ENCODE measurements at regions not wholly inside any gene's neighbourhood (a gene's known extent, or its start where the extent isn't known, plus 50 kb on each side); places are given as distances from the start of the nearest gene placed in this dataset.

DNA sequence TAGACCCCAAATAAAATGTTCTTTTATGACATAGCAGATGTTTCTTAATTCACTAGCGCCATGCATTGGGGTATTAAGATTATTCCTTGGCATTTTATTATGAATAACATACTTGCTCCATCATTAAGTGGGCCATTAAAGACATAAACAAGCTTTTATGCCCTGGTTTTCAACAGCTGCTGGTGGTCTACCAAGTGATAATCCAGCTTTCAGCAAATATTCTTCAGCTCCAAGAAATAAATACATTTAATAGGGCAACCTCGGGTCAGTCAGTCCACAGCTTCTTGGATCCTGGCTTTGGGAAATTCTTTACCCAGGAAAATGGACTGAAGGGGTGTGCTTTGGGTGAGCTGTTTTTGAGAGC lies 217.3 kb upstream of the IRX3 start:
- no peak for DNase-seq (ENCODE audit: extremely low spot score)
- Histone ChIP-seq H3K9me3 (no peaks in the 10 kb centered on the region), H3K27ac (replicated peaks in 1 of 4) (no peak overlapping the region), H3K36me3 (no peaks in the 10 kb centered on the region), H3K4me1 (peaks cover 5 to 27% (median 6%) of the 10 kb centered on the region in 4 donors), H3K4me3 (no peak overlapping the region), H3K27me3 (peaks cover 0 to 27% (median 0%) of the 10 kb centered on the region in 4 donors)
- 76% methylated on average over 2 of the region's 2 CpGs for WGBS
- TF ChIP-seq, protein P1, sequence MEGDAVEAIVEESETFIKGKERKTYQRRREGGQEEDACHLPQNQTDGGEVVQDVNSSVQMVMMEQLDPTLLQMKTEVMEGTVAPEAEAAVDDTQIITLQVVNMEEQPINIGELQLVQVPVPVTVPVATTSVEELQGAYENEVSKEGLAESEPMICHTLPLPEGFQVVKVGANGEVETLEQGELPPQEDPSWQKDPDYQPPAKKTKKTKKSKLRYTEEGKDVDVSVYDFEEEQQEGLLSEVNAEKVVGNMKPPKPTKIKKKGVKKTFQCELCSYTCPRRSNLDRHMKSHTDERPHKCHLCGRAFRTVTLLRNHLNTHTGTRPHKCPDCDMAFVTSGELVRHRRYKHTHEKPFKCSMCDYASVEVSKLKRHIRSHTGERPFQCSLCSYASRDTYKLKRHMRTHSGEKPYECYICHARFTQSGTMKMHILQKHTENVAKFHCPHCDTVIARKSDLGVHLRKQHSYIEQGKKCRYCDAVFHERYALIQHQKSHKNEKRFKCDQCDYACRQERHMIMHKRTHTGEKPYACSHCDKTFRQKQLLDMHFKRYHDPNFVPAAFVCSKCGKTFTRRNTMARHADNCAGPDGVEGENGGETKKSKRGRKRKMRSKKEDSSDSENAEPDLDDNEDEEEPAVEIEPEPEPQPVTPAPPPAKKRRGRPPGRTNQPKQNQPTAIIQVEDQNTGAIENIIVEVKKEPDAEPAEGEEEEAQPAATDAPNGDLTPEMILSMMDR (IDR thresholded peaks at IDR 0.05), result no peak
- TF ChIP-seq POLR2A (IDR thresholded peaks at IDR 0.05; ENCODE audit: low read depth), result no peak
- no peak for TF ChIP-seq EP300 (IDR thresholded peaks at IDR 0.05)
- TF ChIP-seq POLR2AphosphoS5 (IDR thresholded peaks at IDR 0.05), result no peak
- intact Hi-C loops (cut with DNase I), result no loop called here

- H3K4me3 ChIP-seq, result no peak overlapping the region
- TF ChIP-seq POLR2AphosphoS5 (IDR thresholded peaks at IDR 0.05), result no peak
- no peak for TF ChIP-seq EP300 (IDR thresholded peaks at IDR 0.05)
- TF ChIP-seq, protein P1 (IDR thresholded peaks at IDR 0.05), result no peak
- no peak for TF ChIP-seq POLR2A (IDR thresholded peaks at IDR 0.05; ENCODE audit: low read depth)
- 64% methylated on average over 8 of the region's 9 CpGs for WGBS
- peaks cover 0 to 3% (median 1%) of the 10 kb centered on the region in 4 donors for H3K9me3 ChIP-seq
- DNase-seq (ENCODE audit: extremely low spot score), result no peak
- no peaks in the 10 kb centered on the region for H3K36me3 ChIP-seq
- H3K27ac ChIP-seq (replicated peaks in 1 of 4), result no peak overlapping the region
- intact Hi-C loops (cut with DNase I), result no loop called here
- peaks cover 0 to 22% (median 0%) of the 10 kb centered on the region in 4 donors for H3K27me3 ChIP-seq
- peaks cover 5 to 27% (median 6%) of the 10 kb centered on the region in 4 donors for H3K4me1 ChIP-seq
Observed at GRCh38 chr16:54503011-54503855, 216.6 kb upstream of the IRX3 start.

DNA sequence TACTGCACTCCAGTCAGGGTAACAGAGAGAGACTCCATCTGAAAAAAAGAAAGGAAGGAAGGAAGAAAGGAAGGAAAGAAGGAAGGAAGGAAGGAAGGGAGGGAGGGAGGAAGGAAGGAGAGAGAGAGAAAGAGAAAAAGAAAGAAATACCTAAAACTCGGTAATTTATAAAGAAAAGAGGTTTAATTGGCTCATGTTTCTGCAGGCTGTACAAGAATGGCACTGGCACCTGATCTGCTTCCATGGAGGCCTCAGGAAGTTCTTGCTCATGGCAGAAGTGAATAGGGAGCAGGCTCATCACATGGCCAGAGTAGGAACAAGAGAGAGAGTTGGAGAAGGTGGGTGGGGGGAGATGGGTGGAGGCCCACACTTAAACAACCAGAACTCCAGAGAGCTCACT lies 215.2 kb upstream of the IRX3 start:
- no peaks in the 10 kb centered on the region for H3K36me3 ChIP-seq
- no peak for TF ChIP-seq EP300 (IDR thresholded peaks at IDR 0.05)
- TF ChIP-seq POLR2A (IDR thresholded peaks at IDR 0.05; ENCODE audit: low read depth), result no peak
- TF ChIP-seq POLR2AphosphoS5 (IDR thresholded peaks at IDR 0.05), result no peak
- TF ChIP-seq, protein P1 (IDR thresholded peaks at IDR 0.05), result no peak
- peaks cover 0 to 10% (median 0%) of the 10 kb centered on the region in 4 donors for H3K27me3 ChIP-seq
- no peak overlapping the region for H3K4me3 ChIP-seq
- H3K27ac ChIP-seq (replicated peaks in 1 of 4), result no peak overlapping the region
- peaks cover 0 to 9% (median 4%) of the 10 kb centered on the region in 4 donors for H3K9me3 ChIP-seq
- 89% methylated on average over 1 of the region's 1 CpG for WGBS
- DNase-seq (ENCODE audit: extremely low spot score), result no peak
- intact Hi-C loops (cut with DNase I), result no loop called here
- H3K4me1 ChIP-seq, result peaks cover 5 to 26% (median 5%) of the 10 kb centered on the region in 4 donors

- TF ChIP-seq POLR2AphosphoS5 (IDR thresholded peaks at IDR 0.05), result no peak
- TF ChIP-seq, protein P1 (IDR thresholded peaks at IDR 0.05), result no peak
- TF ChIP-seq EP300 (IDR thresholded peaks at IDR 0.05), result no peak
- no peak for TF ChIP-seq POLR2A (IDR thresholded peaks at IDR 0.05; ENCODE audit: low read depth)
- H3K9me3 ChIP-seq, result peaks cover 0 to 9% (median 4%) of the 10 kb centered on the region in 4 donors
- intact Hi-C loops (cut with DNase I), result no loop called here
- no peak for DNase-seq (ENCODE audit: extremely low spot score)
- peaks cover 0 to 6% (median 0%) of the 10 kb centered on the region in 4 donors for H3K27me3 ChIP-seq
- no peaks in the 10 kb centered on the region for H3K4me1 ChIP-seq
- no peaks in the 10 kb centered on the region for H3K36me3 ChIP-seq
- no peak overlapping the region for H3K4me3 ChIP-seq
- no peak overlapping the region for H3K27ac ChIP-seq (replicated peaks in 1 of 4)
- 79% methylated on average over 3 of the region's 3 CpGs for WGBS
Observed at GRCh38 chr16:54493594-54493993, 207.0 kb upstream of the IRX3 start.
